ENCODE measurements at regions not wholly inside any gene's neighbourhood (a gene's known extent, or its start where the extent isn't known, plus 50 kb on each side); places are given as distances from the start of the nearest gene placed in this dataset.

DNA sequence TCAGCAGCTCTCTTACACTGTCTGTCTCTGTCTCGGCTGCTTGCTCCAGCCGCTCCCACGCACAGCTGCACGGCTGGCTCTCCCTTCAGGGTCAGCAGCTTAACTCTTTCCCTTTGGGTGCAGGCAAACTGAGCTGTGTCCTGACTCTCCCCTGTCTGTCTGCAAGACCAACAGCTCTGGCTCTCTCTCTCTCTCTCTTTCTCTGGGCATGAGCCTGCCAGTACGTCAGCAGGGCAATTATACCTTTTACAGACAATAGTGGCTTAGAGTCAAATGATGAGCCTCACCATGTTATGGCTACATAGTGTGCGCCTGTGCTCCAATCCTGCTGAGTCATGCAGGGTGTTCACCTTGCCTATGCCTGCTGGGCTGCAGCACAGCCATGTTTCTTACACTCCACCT lies 120.5 kb upstream of the DDHD1 start:
- TF ChIP-seq, protein P1, sequence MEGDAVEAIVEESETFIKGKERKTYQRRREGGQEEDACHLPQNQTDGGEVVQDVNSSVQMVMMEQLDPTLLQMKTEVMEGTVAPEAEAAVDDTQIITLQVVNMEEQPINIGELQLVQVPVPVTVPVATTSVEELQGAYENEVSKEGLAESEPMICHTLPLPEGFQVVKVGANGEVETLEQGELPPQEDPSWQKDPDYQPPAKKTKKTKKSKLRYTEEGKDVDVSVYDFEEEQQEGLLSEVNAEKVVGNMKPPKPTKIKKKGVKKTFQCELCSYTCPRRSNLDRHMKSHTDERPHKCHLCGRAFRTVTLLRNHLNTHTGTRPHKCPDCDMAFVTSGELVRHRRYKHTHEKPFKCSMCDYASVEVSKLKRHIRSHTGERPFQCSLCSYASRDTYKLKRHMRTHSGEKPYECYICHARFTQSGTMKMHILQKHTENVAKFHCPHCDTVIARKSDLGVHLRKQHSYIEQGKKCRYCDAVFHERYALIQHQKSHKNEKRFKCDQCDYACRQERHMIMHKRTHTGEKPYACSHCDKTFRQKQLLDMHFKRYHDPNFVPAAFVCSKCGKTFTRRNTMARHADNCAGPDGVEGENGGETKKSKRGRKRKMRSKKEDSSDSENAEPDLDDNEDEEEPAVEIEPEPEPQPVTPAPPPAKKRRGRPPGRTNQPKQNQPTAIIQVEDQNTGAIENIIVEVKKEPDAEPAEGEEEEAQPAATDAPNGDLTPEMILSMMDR (IDR thresholded peaks at IDR 0.05), result no peak
- TF ChIP-seq EZH2 (IDR thresholded peaks at IDR 0.05; ENCODE audit: borderline replicate concordance, insufficient read depth, low read depth, low read length, poor library complexity, severe bottlenecking), result no peak

Measured in B cell (primary cell).